MM.1S (cell line): ENCODE measurements at regions not wholly inside any gene's neighbourhood (a gene's known extent, or its start where the extent isn't known, plus 50 kb on each side); places are given as distances from the start of the nearest gene placed in this dataset.
A peak's percentile ranks its signal among the peaks of the same experiment; 100 is the strongest.
"Not testable (repeated sequence)": the region's sequence is repeated elsewhere in the genome, so short reads cannot be mapped to it uniquely, and the experiment has no call there.

Experiments
- DNase-seq: peaks from one replicate; pipeline ENCODE4 v3.0.0-alpha.2; 2015
- H2AFZ ChIP-seq: fragments of 300-600 bp; sonication (generic); 2 replicates; pipeline ENCODE4 v1.6.0; 2016; ENCODE audit warnings: antibody characterized with exemption, low read length
- H3F3A ChIP-seq: fragments of 300-600 bp; sonication (generic); 2 replicates; pipeline ENCODE4 v1.6.1; 2016; ENCODE audit warnings: mild to moderate bottlenecking, antibody characterized with exemption, low read length, moderate library complexity, mixed read lengths; ENCODE audit not compliant: insufficient read depth
- H3K27ac ChIP-seq: fragments of 300-600 bp; sonication (generic); 2 replicates; pipeline ENCODE4 v1.5.1; 2016; ENCODE audit warnings: mild to moderate bottlenecking, low read length
- H3K27me3 ChIP-seq: fragments of 300-600 bp; sonication (generic); replicated peaks from 2 replicates; pipeline ENCODE4 v1.6.0; 2016; ENCODE audit warnings: low read length; ENCODE audit not compliant: insufficient read depth
- H3K36me3 ChIP-seq: fragments of 300-600 bp; sonication (generic); replicated peaks from 2 replicates; pipeline ENCODE4 v1.6.1; 2016; ENCODE audit warnings: mild to moderate bottlenecking, low read length, mixed read lengths; ENCODE audit not compliant: insufficient read depth
- H3K4me1 ChIP-seq: fragments of 300-600 bp; sonication (generic); 2 replicates; pipeline ENCODE4 v1.6.1; 2016; ENCODE audit warnings: low read length, mixed read lengths
- H3K4me2 ChIP-seq: fragments of 300-600 bp; sonication (generic); 2 replicates; pipeline ENCODE4 v1.6.0; 2016; ENCODE audit warnings: low read depth, low read length
- H3K4me3 ChIP-seq: fragments of 300-600 bp; sonication (generic); 2 replicates; pipeline ENCODE4 v1.5.1; 2016; ENCODE audit warnings: low read length, mixed read lengths
- H3K79me2 ChIP-seq: fragments of 300-600 bp; sonication (generic); 2 replicates; pipeline ENCODE4 v1.6.1; 2016; ENCODE audit warnings: mixed run types, low read length, mixed read lengths
- H3K9ac ChIP-seq: fragments of 300-600 bp; sonication (generic); 2 replicates; pipeline ENCODE4 v1.6.1; 2016; ENCODE audit warnings: low read length, mixed read lengths
- H3K9me2 ChIP-seq: fragments of 300-600 bp; sonication (generic); replicated peaks from 2 replicates; pipeline ENCODE4 v1.6.1; 2016; ENCODE audit warnings: mild to moderate bottlenecking, low read length, mixed read lengths; ENCODE audit not compliant: insufficient read depth
- H3K9me3 ChIP-seq: fragments of 300-600 bp; sonication (generic); replicated peaks from 2 replicates; pipeline ENCODE4 v1.6.1; 2016; ENCODE audit warnings: mild to moderate bottlenecking, low read length, mixed read lengths; ENCODE audit not compliant: insufficient read depth
- H4K20me1 ChIP-seq: fragments of 300-600 bp; sonication (generic); 2 replicates; pipeline ENCODE4 v1.6.1; 2016; ENCODE audit warnings: mild to moderate bottlenecking, low read length, moderate library complexity, mixed read lengths; ENCODE audit not compliant: insufficient read depth

DNA sequence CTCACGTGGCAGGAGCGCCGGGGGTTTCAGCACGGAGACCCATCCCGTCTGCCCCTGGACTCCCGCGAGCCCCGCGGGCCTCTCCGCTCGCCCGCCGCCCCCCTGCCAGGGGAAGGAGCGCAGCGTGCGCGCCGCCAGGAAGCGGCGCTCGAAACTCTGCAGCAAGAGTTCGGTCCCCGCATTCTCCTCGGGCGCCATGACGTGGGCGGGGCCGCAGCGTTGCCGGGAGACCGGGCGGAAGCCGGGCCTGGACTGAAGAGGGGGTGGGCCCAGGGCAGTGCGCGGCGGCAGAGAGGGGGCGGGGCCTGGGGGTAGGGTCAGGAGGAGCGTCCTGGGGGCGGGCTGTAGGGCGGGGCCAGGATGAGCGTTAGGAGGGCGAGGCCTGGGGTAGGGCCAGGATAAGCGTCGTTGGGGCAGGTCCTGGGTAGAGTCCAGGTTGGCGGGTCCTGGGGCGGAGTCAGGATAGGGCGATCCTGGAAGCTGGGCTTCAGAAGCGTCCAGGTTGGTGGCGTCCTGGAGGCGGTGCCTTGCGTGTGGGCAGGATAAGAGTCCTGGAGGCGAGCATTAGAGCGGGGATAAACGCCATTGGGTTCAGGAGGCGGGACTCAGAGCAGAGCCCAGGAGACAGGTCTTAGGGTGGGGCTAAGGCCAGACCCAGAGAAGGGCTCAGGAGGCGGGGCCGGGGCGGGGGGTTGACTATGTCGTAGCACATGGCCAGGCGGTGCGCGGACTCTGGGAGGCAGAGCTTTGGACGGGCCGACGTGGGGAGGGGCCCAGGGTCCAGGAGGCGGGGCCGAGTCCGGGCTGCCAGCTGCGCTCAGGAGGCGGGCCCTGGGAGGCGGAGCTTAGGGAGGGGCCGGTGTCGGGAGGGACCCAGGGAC, 229.0 kb upstream of the FRG2C start:
- not testable (repeated sequence) for H3K4me1 ChIP-seq
- peak; percentile 96 for DNase-seq

DNA sequence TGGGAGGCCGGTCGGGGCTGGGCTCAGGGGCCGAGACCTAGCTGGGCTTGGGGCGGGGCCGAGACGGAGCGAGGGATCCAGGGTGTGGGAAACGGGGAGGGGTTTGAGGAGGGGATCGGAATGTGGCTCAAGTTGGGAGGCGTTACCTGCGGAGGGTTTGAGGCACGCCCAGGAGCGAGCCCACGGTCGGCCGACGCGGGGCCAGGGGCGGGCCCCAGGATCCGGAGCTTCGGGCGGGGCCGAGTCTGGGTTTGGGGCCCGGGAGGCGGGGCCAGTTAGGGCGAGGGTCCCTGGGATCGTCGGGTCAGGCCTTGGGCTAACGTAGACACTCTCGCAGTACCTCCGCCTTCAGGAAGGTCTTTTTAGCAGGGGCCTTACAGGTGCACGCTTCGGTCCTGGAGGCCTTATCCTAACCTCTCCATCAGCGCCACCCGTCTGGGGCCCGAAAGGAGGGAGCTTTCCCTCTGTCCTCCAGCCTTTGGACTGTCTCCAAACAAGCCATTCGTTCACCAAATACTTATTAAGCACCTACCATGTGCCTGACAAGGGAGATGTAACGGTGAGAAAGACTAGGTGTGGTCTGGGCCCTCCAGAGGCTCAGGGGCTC, 228.2 kb upstream of the FRG2C start:
- not testable (repeated sequence) for H3K79me2 ChIP-seq, H3K9me3 ChIP-seq, H3K36me3 ChIP-seq, H3K27me3 ChIP-seq, DNase-seq, H3F3A ChIP-seq, H4K20me1 ChIP-seq, H3K9me2 ChIP-seq, H3K4me1 ChIP-seq
- peak overlapping the region; percentile 82; the same call in 1 of the 2 replicates for H3K9ac ChIP-seq
- H3K4me3 ChIP-seq: peak overlapping the region; percentile 63
- peak overlapping the region; percentile 69; the same call in 1 of the 2 replicates for H3K4me2 ChIP-seq
- H2AFZ ChIP-seq: peak overlapping the region; percentile 61
- H3K27ac ChIP-seq: peak overlapping the region; percentile 42; the same call in 1 of the 2 replicates

More for the DNA sequence above, 229.0 kb upstream of the FRG2C start:
- not testable (repeated sequence) for H3K79me2 ChIP-seq, H3K9me3 ChIP-seq, H3K36me3 ChIP-seq, H3F3A ChIP-seq, H4K20me1 ChIP-seq, H3K9me2 ChIP-seq, H3K27me3 ChIP-seq
- Histone ChIP-seq H3K27ac (peak overlapping the region; percentile 86; the same call in 1 of the 2 replicates), H2AFZ (0 out of 2 replicates have a peak overlapping the region, but pooled peaks have one; percentile 58), H3K4me2 (peak overlapping the region; percentile 60; the same call in 1 of the 2 replicates), H3K9ac (peak overlapping the region; percentile 82), H3K4me3 (peak overlapping the region; percentile 69)

DNA sequence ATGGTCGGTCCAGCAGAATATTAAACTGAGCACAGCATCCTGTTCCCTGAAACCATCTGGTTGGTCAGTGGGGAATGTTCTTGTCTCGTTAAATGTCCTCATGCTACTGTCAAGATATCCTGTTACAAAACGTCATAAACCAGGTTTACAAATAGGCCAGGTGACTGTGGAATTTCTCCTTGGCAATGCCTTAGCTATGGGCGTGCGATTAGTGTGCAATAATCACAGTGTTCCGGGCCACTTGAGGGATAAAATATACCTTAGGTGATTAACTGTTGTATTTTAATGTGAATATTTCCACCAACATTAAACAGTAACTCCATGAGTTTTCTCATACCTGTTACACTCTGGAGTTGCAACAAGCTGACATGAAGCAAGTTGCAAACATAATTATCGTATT, 223.1 kb upstream of the FRG2C start:
- not testable (repeated sequence) for H3F3A ChIP-seq, H3K4me3 ChIP-seq, H3K9me3 ChIP-seq, H3K4me2 ChIP-seq, H3K36me3 ChIP-seq, H3K27me3 ChIP-seq, H4K20me1 ChIP-seq, DNase-seq, H3K9ac ChIP-seq, H3K27ac ChIP-seq, H2AFZ ChIP-seq, H3K9me2 ChIP-seq, H3K79me2 ChIP-seq, H3K4me1 ChIP-seq

DNA sequence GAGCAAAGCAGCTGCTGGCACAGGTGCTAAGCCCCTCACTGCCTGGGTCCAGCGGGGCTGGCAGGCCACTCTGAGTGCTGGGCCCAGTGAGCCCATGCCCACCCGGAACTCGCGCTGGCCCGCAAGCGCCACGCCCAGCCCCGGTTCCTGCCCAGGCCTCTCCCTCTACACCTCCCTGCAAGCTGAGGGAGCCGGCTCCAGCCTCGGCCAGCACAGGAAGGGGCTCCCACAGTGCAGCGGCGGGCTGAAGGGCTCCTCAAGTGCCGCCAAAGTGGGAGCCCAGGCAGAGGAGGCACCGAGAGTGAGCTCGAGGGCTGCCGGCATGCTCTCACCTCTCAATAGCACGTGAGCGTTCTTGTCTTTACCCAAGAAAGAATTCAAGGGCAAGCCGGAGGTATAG, 219.5 kb upstream of the FRG2C start:
- not testable (repeated sequence) for H3K4me2 ChIP-seq, H3K27me3 ChIP-seq, H3K27ac ChIP-seq, H3K4me3 ChIP-seq, H3K79me2 ChIP-seq, DNase-seq, H3K9me3 ChIP-seq, H3F3A ChIP-seq, H2AFZ ChIP-seq, H3K9me2 ChIP-seq, H3K36me3 ChIP-seq, H4K20me1 ChIP-seq, H3K4me1 ChIP-seq, H3K9ac ChIP-seq

DNA sequence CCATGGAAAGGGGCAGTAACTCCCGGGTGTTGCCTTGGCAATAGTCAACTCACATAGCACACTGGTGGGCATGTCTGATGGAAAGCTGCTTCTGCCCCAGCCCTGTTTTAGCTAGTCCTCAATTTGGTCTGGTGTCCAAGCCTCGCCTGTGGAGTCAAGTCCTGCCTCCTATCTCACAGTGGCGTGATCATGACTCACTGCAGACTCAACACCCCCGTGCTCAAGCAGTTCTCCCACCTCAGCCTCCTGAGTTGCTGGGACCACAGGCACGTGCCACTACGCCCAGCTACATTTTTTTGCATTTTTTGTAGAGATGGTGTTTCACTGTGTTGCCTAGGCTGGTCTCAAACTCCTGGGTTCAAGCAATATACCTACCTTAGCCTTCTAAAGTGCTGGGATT, 218.9 kb upstream of the FRG2C start:
- not testable (repeated sequence) for H2AFZ ChIP-seq, H3K4me3 ChIP-seq, DNase-seq, H3K4me1 ChIP-seq, H4K20me1 ChIP-seq, H3F3A ChIP-seq, H3K27ac ChIP-seq, H3K9me3 ChIP-seq, H3K4me2 ChIP-seq, H3K36me3 ChIP-seq, H3K9me2 ChIP-seq, H3K9ac ChIP-seq, H3K79me2 ChIP-seq, H3K27me3 ChIP-seq

DNA sequence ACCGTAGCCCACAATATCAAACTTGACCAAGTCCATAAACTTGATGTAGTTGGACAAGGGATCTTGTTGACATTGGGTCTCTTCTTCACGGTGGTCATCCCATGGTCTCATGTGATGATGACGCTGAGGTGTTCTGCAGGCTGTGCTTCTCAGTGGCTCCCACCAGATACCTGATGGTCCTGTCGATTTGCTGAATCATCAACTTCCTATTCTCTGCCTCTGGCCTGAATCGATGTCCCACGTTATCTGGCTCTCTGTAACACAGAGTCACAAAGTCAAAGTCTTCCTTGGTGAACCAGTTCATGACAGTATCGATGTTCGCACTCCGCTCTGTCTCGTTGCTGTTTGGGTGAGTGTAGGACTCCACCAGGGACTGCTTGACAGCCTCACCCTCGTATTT, 217.2 kb upstream of the FRG2C start:
- H3K9me3 ChIP-seq, H3K4me3 ChIP-seq, H2AFZ ChIP-seq, H3K79me2 ChIP-seq, H3K27ac ChIP-seq, H3F3A ChIP-seq, H3K36me3 ChIP-seq, H3K27me3 ChIP-seq, H3K4me2 ChIP-seq, H3K9ac ChIP-seq, H3K9me2 ChIP-seq, DNase-seq, H4K20me1 ChIP-seq, H3K4me1 ChIP-seq: not testable (repeated sequence)

DNA sequence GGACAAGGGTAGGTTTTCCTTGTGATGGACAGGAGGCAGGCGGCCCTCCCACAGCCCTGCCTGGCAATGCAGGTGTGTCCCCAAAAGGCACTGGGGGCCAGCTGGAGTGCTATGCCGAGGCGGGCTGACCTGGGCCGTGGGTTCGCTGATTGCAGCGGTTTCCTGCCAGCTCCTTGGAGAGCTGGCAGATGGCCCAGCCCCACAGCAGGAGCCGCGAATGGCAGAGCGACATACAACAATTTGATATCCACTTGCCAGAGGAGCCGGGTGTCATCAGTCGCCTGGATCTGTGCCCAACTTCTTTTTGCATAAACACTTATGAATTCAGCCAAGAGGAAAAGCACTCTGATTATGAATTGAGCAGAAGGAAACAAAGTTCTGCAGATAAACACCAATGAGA, 210.8 kb upstream of the FRG2C start:
- not testable (repeated sequence) for H4K20me1 ChIP-seq, H3K9ac ChIP-seq, H3K4me2 ChIP-seq, H3F3A ChIP-seq, H3K36me3 ChIP-seq, H2AFZ ChIP-seq, H3K27me3 ChIP-seq, H3K4me3 ChIP-seq, H3K4me1 ChIP-seq, H3K9me3 ChIP-seq, DNase-seq, H3K9me2 ChIP-seq, H3K27ac ChIP-seq, H3K79me2 ChIP-seq

DNA sequence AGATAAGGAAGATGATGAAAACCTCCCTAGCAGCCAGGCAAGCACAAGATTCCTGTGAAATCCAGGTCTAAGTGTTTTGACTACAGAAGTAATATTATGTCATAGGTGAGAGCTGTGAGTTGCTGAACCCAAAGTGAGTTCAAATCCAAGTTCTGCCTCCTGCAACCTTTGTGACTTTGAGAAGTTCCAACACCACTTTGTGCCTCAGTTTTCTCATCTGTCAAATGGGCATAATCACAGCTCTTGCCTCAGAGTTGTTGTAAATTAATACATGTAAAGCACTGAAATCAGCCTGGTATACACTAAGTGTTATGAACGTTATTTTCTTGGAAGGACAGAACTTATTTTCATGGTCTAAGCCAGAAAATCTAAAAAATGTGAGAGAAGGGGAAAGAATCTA, 210.3 kb upstream of the FRG2C start:
- H3K4me3 ChIP-seq, H3K27me3 ChIP-seq, DNase-seq, H3K4me1 ChIP-seq, H3F3A ChIP-seq, H4K20me1 ChIP-seq, H3K36me3 ChIP-seq, H3K27ac ChIP-seq, H3K9me3 ChIP-seq, H3K4me2 ChIP-seq, H3K9me2 ChIP-seq, H3K9ac ChIP-seq, H2AFZ ChIP-seq, H3K79me2 ChIP-seq: not testable (repeated sequence)
